CD14-positive monocyte (primary cell): ENCODE measurements at regions not wholly inside any gene's neighbourhood (a gene's known extent, or its start where the extent isn't known, plus 50 kb on each side); places are given as distances from the start of the nearest gene placed in this dataset.
"Not testable (repeated sequence)": the region's sequence is repeated elsewhere in the genome, so short reads cannot be mapped to it uniquely, and the experiment has no call there.

Experiments used
- DNase-seq, 3 donors: peaks; one replicate each; pipeline ENCODE4 v3.0.0-alpha.2; 2011 to 2022
- H2AFZ ChIP-seq: 2 replicates; pipeline ENCODE4 v1.6.0; 2012; ENCODE audit warnings: mild to moderate bottlenecking, low read depth, low read length, inconsistent platforms; ENCODE audit not compliant: insufficient read depth, poor library complexity, severe bottlenecking
- H3K27ac ChIP-seq, 2 donors: 1 replicate in 1 of 2; 2 replicates in 1 of 2; pipeline ENCODE4 v1.5.1; 2012 to 2013; ENCODE audit warnings: low read length in 2 of 2, control low read depth in 1 of 2, inconsistent platforms in 1 of 2, low read depth in 1 of 2, mild to moderate bottlenecking in 1 of 2
- H3K27me3 ChIP-seq, 2 donors: one replicate each; pipeline versions ENCODE4 v1.6.0 to v1.6.1; 2011 to 2013; ENCODE audit warnings: low read length in 2 of 2; ENCODE audit not compliant: control insufficient read depth in 2 of 2, insufficient read depth in 2 of 2
- H3K36me3 ChIP-seq, 2 donors: replicated peaks in 1 of 2; 1 replicate in 1 of 2; 2 replicates in 1 of 2; pipeline versions ENCODE4 v1.5.1 to v1.6.1; 2012 to 2013; ENCODE audit warnings: low read length in 2 of 2, control low read depth in 1 of 2, inconsistent platforms in 1 of 2, mild to moderate bottlenecking in 1 of 2; ENCODE audit not compliant: insufficient read depth in 2 of 2, control insufficient read depth in 1 of 2
- H3K4me1 ChIP-seq, 2 donors: 1 replicate in 1 of 2; 2 replicates in 1 of 2; pipeline versions ENCODE4 v1.5.1 to v1.6.1; 2012 to 2013; ENCODE audit warnings: low read length in 2 of 2, control low read depth in 1 of 2, inconsistent platforms in 1 of 2, mild to moderate bottlenecking in 1 of 2, moderate library complexity in 1 of 2; ENCODE audit not compliant: insufficient read depth in 2 of 2, control insufficient read depth in 1 of 2
- H3K4me2 ChIP-seq: replicated peaks from 2 replicates; pipeline ENCODE3; 2012; ENCODE audit warnings: low read length, moderate library complexity, mild to moderate bottlenecking; ENCODE audit not compliant: poor library complexity, severe bottlenecking; ENCODE audit errors: extremely low read depth
- H3K4me3 ChIP-seq, 3 experiments: fragments of 200-600 bp in 1 of 3; sonication (generic) in 1 of 3; replicated peaks in 1 of 3; 1 replicate in 2 of 3; 2 replicates in 1 of 3; pipeline ENCODE4 v1.5.1; 2011 to 2013; ENCODE audit warnings: low read length in 3 of 3, mild to moderate bottlenecking in 3 of 3, control low read depth in 2 of 3, low read depth in 2 of 3, inconsistent platforms in 1 of 3, moderate library complexity in 1 of 3
- H3K79me2 ChIP-seq: 2 replicates; pipeline ENCODE4 v1.6.0; 2012; ENCODE audit warnings: mild to moderate bottlenecking, control low read depth, inconsistent platforms, low read length, moderate library complexity; ENCODE audit not compliant: insufficient read depth
- H3K9ac ChIP-seq: 2 replicates; pipeline ENCODE4 v1.6.0; 2017; ENCODE audit warnings: low read length, mild to moderate bottlenecking; ENCODE audit not compliant: insufficient read depth, poor library complexity, severe bottlenecking
- H3K9me3 ChIP-seq, 2 donors: replicated peaks in 1 of 2; 1 replicate in 1 of 2; 2 replicates in 1 of 2; pipeline versions ENCODE4 v1.5.1 to v1.6.1; 2012 to 2013; ENCODE audit warnings: low read length in 2 of 2, control low read depth in 1 of 2; ENCODE audit not compliant: control insufficient read depth in 1 of 2, insufficient read depth in 1 of 2
- H4K20me1 ChIP-seq: 2 replicates; pipeline ENCODE4 v1.6.0; 2012; ENCODE audit warnings: mild to moderate bottlenecking, low read length, control low read depth, moderate library complexity; ENCODE audit not compliant: insufficient read depth
- H3K27ac Mint-ChIP-seq, 7 donors: one replicate each; pipeline ENCODE4 v1.8.0; 2020; ENCODE audit warnings: mild to moderate bottlenecking in 7 of 7, mixed read lengths in 7 of 7, moderate library complexity in 6 of 7, inconsistent platforms in 2 of 7
- H3K27me3 Mint-ChIP-seq, 3 donors: one replicate each; pipeline ENCODE4 v1.8.0; 2021 to 2022; ENCODE audit warnings: low read depth in 3 of 3, mild to moderate bottlenecking in 3 of 3, mixed read lengths in 3 of 3, moderate library complexity in 3 of 3, inconsistent platforms in 1 of 3
- H3K36me3 Mint-ChIP-seq, 2 donors: one replicate each; pipeline ENCODE4 v1.8.0; 2020; ENCODE audit warnings: mixed read lengths in 2 of 2, inconsistent platforms in 1 of 2, mild to moderate bottlenecking in 1 of 2
- H3K4me1 Mint-ChIP-seq: one replicate; pipeline ENCODE4 v1.8.0; 2020; ENCODE audit warnings: mild to moderate bottlenecking, mixed read lengths
- H3K4me3 Mint-ChIP-seq, 2 donors: one replicate each; pipeline ENCODE4 v1.8.0; 2020; ENCODE audit warnings: mild to moderate bottlenecking in 2 of 2, mixed read lengths in 2 of 2, moderate library complexity in 1 of 2
- H3K9me3 Mint-ChIP-seq, 7 donors: one replicate each; pipeline ENCODE4 v1.8.0; 2020 to 2022; ENCODE audit warnings: mixed read lengths in 7 of 7, mild to moderate bottlenecking in 6 of 7, moderate library complexity in 6 of 7, inconsistent platforms in 2 of 7
- WGBS: methylation state at CpG from one replicate; pipeline ENCODE4 v1.1.5; 2013; ENCODE audit warnings: missing lambda C conversion rate; ENCODE audit not compliant: insufficient coverage; 5-methylcytosine and 5-hydroxymethylcytosine counted together
- intact Hi-C, 2 donors: fragments of 100-400 bp; cut with micrococcal nuclease; formaldehyde crosslinking; loops; one replicate each; pipeline versions ENCODE4 v1.15.0 to v1.15.1; 2023
- TF ChIP-seq, protein P1 (sequence below): fragments of 200-600 bp; IDR thresholded peaks from one replicate; pipeline ENCODE4 v1.8.0; 2022; ENCODE audit warnings: antibody characterized with exemption, mild to moderate bottlenecking

GRCh38 chr11:69898123-69898522, 78.9 kb upstream of the FGF3 start:
- H3K4me3 Mint-ChIP-seq: no peak overlapping the region

DNA sequence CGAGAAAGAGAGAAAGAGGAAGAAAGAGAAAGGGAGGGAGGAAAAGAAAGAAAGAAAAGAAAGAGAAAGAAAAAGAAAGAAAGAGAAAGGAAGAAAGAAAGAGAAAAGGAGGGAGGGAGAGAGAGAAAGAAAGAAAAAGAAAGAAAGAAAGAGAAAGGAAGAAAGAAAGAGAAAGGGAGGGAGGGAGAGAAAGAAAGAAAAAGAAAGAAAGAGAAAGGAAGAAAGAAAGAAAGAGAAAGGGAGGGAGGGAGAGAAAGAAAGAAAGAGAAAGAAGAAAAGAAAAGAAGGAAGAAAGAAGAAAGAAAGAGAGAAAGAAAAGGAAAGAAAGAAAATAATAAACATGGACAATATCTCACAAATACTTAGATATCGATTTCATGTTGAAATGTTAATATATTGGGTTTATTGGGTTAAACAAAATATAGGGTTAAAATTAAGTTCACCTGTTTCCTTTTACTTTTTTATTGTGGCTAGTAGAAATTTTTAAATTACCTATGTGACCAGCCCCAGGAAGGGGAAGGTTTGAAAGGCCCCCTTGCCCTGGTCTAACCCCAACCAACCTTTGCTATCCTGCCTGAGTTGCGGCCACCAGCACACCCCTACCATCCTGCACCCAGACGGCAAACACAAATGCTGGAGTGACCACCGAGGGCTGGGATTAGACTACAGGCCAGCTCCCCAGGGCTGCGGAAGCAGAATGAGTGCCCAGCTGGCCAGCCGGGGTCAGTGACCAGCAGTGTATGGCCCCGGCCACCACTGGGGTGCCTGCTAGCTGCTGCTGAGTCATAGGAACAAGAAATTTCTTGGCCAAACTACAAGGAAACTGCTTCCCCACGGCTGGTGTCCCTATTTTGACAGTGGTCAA, 81.0 kb upstream of the FGF3 start:
- Mint-ChIP-seq H3K36me3 (no peaks in the 10 kb centered on the region), H3K27me3 (peaks cover 3 to 25% (median 20%) of the 10 kb centered on the region in 3 donors), H3K27ac (no peak overlapping the region), H3K4me3 (no peak overlapping the region), H3K4me1 (no peaks in the 10 kb centered on the region), H3K9me3 (peaks cover 0 to 6% (median 0%) of the 10 kb centered on the region in 7 donors)
- H3K4me2 ChIP-seq: no peak overlapping the region
- no peak overlapping the region for H3K27ac ChIP-seq
- no peak overlapping the region for H2AFZ ChIP-seq
- WGBS: 87% methylated on average over 7 of the region's 9 CpGs
- H4K20me1 ChIP-seq: no peaks in the 10 kb centered on the region
- DNase-seq: no peak
- H3K9ac ChIP-seq: no peak overlapping the region
- no peaks in the 10 kb centered on the region for H3K36me3 ChIP-seq
- H3K4me3 ChIP-seq: no peak overlapping the region
- H3K79me2 ChIP-seq: no peaks in the 10 kb centered on the region
- TF ChIP-seq, protein P1, sequence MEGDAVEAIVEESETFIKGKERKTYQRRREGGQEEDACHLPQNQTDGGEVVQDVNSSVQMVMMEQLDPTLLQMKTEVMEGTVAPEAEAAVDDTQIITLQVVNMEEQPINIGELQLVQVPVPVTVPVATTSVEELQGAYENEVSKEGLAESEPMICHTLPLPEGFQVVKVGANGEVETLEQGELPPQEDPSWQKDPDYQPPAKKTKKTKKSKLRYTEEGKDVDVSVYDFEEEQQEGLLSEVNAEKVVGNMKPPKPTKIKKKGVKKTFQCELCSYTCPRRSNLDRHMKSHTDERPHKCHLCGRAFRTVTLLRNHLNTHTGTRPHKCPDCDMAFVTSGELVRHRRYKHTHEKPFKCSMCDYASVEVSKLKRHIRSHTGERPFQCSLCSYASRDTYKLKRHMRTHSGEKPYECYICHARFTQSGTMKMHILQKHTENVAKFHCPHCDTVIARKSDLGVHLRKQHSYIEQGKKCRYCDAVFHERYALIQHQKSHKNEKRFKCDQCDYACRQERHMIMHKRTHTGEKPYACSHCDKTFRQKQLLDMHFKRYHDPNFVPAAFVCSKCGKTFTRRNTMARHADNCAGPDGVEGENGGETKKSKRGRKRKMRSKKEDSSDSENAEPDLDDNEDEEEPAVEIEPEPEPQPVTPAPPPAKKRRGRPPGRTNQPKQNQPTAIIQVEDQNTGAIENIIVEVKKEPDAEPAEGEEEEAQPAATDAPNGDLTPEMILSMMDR: no peak
- H3K9me3 ChIP-seq: no peaks in the 10 kb centered on the region
- intact Hi-C loops: no loop called here
- H3K4me1 ChIP-seq: no peaks in the 10 kb centered on the region
- H3K27me3 ChIP-seq: no peaks in the 10 kb centered on the region

More at GRCh38 chr11:69898123-69898522, 78.9 kb upstream of the FGF3 start:
- Mint-ChIP-seq H3K27me3 (peaks cover 4 to 24% (median 22%) of the 10 kb centered on the region in 3 donors), H3K36me3 (no peaks in the 10 kb centered on the region), H3K9me3 (peaks cover 0 to 6% (median 0%) of the 10 kb centered on the region in 7 donors), H3K27ac (no peak overlapping the region), H3K4me1 (no peaks in the 10 kb centered on the region)
- Histone ChIP-seq H3K4me3 (no peak overlapping the region), H3K9me3 (no peaks in the 10 kb centered on the region), H3K4me2 (no peak overlapping the region), H3K79me2 (no peaks in the 10 kb centered on the region), H3K27me3 (no peaks in the 10 kb centered on the region), H3K9ac (no peak overlapping the region), H4K20me1 (no peaks in the 10 kb centered on the region), H2AFZ (no peak overlapping the region), H3K4me1 (no peaks in the 10 kb centered on the region), H3K36me3 (no peaks in the 10 kb centered on the region), H3K27ac (no peak overlapping the region)
- WGBS: 93% methylated on average over 4 of the region's 4 CpGs
- TF ChIP-seq, protein P1: no peak
- intact Hi-C loops: no loop called here
- no peak for DNase-seq

- intact Hi-C loops, DNase-seq, H3K4me3 ChIP-seq, H3K27ac ChIP-seq, H3K36me3 Mint-ChIP-seq, H3K36me3 ChIP-seq, H3K9me3 Mint-ChIP-seq, H3K27ac Mint-ChIP-seq, H3K4me2 ChIP-seq, H3K9me3 ChIP-seq, H2AFZ ChIP-seq, H3K9ac ChIP-seq, H3K4me1 ChIP-seq, H3K79me2 ChIP-seq, H3K4me3 Mint-ChIP-seq, H3K4me1 Mint-ChIP-seq, H4K20me1 ChIP-seq, H3K27me3 ChIP-seq: not testable (repeated sequence)
- peaks cover 6 to 24% (median 21%) of the 10 kb centered on the region in 3 donors for H3K27me3 Mint-ChIP-seq
- 94% methylated on average over 2 of the region's 5 CpGs for WGBS
Observed at GRCh38 chr11:69900822-69901302, 81.6 kb upstream of the FGF3 start.
